ENCODE measurements at regions not wholly inside any gene's neighbourhood (a gene's known extent, or its start where the extent isn't known, plus 50 kb on each side); places are given as distances from the start of the nearest gene placed in this dataset.
"Not testable (repeated sequence)": the region's sequence is repeated elsewhere in the genome, so short reads cannot be mapped to it uniquely, and the experiment has no call there.

DNA sequence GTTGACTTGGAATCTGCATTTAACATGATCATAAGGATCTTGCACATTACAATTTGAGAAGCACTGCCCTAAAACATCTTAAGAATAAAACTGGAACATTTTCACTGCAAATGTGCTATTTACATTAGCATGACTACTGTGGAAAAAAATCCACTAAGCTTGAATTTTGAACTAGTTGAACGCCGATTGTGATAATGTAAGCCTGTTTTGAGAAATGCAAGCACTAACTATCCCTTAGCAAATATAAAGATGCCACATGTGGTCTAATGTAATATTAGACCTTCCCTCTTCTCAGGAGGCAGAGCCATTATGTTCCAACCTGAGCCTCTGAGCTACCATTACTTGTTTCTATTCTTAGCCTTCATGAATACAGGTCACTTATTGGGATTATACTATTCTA, 278.0 kb downstream of the SPATA31A6 start:
- not testable (repeated sequence) for TF ChIP-seq POLR2A (IDR thresholded peaks at IDR 0.05; ENCODE audit: low read length); GATA1 (IDR thresholded peaks at IDR 0.05; ENCODE audit: low read depth, low read length)

Data from erythroblast (primary cell).